ENCODE measurements at regions not wholly inside any gene's neighbourhood (a gene's known extent, or its start where the extent isn't known, plus 50 kb on each side); places are given as distances from the start of the nearest gene placed in this dataset.

- POLR2A ChIA-PET: interaction anchor here (0.5 to 0.8 kb wide), 2 partner anchors 15 to 76 kb away, joined by 3 read pairs; no protein-coding TSS in a partner anchor
- RAD21 ChIA-PET (ENCODE audit: unreplicated experiment): interaction anchor here (0.8 to 7.1 kb wide), 7 partner anchors 13 to 261 kb away, joined by 3 to 38 read pairs (median 12); no protein-coding TSS in a partner anchor
- FAIRE-seq (no peak), DNase-seq (ENCODE audit: low read depth, low spot score) (no peak), ATAC-seq (no peak; the same call in 2 of the 3 replicates)
- Histone ChIP-seq H2AFZ (ENCODE audit: control insufficient read depth, low read depth, low read length) (no peak overlapping the region), H3K27ac (ENCODE audit: control insufficient read depth, insufficient read depth) (no peak overlapping the region), H4K20me1 (ENCODE audit: control insufficient read depth, insufficient read depth) (no peaks in the 10 kb centered on the region), H3K36me3 (ENCODE audit: control insufficient read depth in 2 of 2, insufficient read depth in 2 of 2, low read length in 1 of 2) (no peaks in the 10 kb centered on the region), H3K27me3 (replicated peaks in 1 of 2; ENCODE audit: control insufficient read depth in 2 of 2, insufficient read depth in 2 of 2, low read length in 1 of 2) (no peaks in the 10 kb centered on the region), H3K4me2 (ENCODE audit: control insufficient read depth, insufficient read depth) (no peak overlapping the region), H3K79me2 (ENCODE audit: control insufficient read depth, insufficient read depth, low read length) (no peaks in the 10 kb centered on the region), H3K4me1 (ENCODE audit: control insufficient read depth, insufficient read depth, low read length) (no peaks in the 10 kb centered on the region), H3K9me3 (replicated peaks; ENCODE audit: control insufficient read depth, insufficient read depth, low read length) (no peaks in the 10 kb centered on the region; the same call in 2 of the 3 replicates), H3K4me3 (no peak overlapping the region), H3K9ac (ENCODE audit: control insufficient read depth, insufficient read depth, low read length) (no peak overlapping the region)
- WGBS (ENCODE audit: insufficient coverage, insufficient replicate concordance, low lambda C conversion rate, missing lambda C conversion rate): 25% methylated on average over 4 of the region's 4 CpGs
- intact Hi-C loops (cut with micrococcal nuclease; ENCODE audit: unreplicated experiment): loop anchor here (10.0 kb wide), 1 partner anchor 472 kb away; no protein-coding TSS in a partner anchor
- in situ Hi-C loops (cut with MboI): no loop called here
- no peak for TF ChIP-seq HDAC6 (IDR thresholded peaks at IDR 0.05; ENCODE audit: unreplicated experiment)
- TF ChIP-seq ZNF687 (IDR thresholded peaks at IDR 0.05): no peak
- no peak for TF ChIP-seq GABPA (IDR thresholded peaks at IDR 0.05; ENCODE audit: low read depth)
- TF ChIP-seq PKNOX1 (IDR thresholded peaks at IDR 0.05): no peak
- TF ChIP-seq REST (IDR thresholded peaks at IDR 0.05; ENCODE audit: low read depth, low read length): no peak
- no peak for TF ChIP-seq JUNB (IDR thresholded peaks at IDR 0.05)
- TF ChIP-seq, protein P1, sequence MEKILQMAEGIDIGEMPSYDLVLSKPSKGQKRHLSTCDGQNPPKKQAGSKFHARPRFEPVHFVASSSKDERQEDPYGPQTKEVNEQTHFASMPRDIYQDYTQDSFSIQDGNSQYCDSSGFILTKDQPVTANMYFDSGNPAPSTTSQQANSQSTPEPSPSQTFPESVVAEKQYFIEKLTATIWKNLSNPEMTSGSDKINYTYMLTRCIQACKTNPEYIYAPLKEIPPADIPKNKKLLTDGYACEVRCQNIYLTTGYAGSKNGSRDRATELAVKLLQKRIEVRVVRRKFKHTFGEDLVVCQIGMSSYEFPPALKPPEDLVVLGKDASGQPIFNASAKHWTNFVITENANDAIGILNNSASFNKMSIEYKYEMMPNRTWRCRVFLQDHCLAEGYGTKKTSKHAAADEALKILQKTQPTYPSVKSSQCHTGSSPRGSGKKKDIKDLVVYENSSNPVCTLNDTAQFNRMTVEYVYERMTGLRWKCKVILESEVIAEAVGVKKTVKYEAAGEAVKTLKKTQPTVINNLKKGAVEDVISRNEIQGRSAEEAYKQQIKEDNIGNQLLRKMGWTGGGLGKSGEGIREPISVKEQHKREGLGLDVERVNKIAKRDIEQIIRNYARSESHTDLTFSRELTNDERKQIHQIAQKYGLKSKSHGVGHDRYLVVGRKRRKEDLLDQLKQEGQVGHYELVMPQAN (conservative IDR thresholded peaks at IDR 0.05): no peak
- BruUV-seq (replicated peaks): no TSS peak
- SMC1A ChIA-PET (ENCODE audit: uncharacterized antibody, unreplicated experiment): interaction anchor here (1.4 to 8.9 kb wide), 8 partner anchors 8 to 202 kb away, joined by 4 to 102 read pairs (median 32); partner anchors contain the start of gene CLDN1
- CTCF ChIA-PET: interaction anchor here (0.7 to 5.4 kb wide), 9 partner anchors 10 to 260 kb away, joined by 3 to 98 read pairs (median 37); partner anchors contain the start of gene CLDN1
Measured at GRCh38 chr3:190222916-190223315, 99.3 kb downstream of the CLDN1 start.

All from GM12878 (cell line).